Pancreas (tissue), 10 donors: ENCODE measurements at regions not wholly inside any gene's neighbourhood (a gene's known extent, or its start where the extent isn't known, plus 50 kb on each side); places are given as distances from the start of the nearest gene placed in this dataset.

ENCODE experiments used
- ATAC-seq, 4 donors: fragments of 200-7000 bp; cut with Tn5 transposase; one replicate each; pipeline versions ENCODE4 v1.8.0 to v1.9.1; 2020; ENCODE audit warnings: mild to moderate bottlenecking in 4 of 4, moderate library complexity in 4 of 4
- DNase-seq, 6 donors: peaks; one replicate each; pipeline ENCODE4 v3.0.0-alpha.2; 2020
- FAIRE-seq: peaks from 2 replicates; lab custom pipeline; 2012; peaks lifted over from hg19 to GRCh38; lab: Jason Lieb, UNC
- H3K27ac ChIP-seq, 4 donors: fragments of 200-600 bp; sonication (generic); 1 replicate in 3 of 4; 2 replicates in 1 of 4; pipeline versions ENCODE4 v1.5.0 to v1.8.0; 2020
- H3K27me3 ChIP-seq, 4 donors: fragments of 200-600 bp; one replicate each; pipeline ENCODE4 v1.8.0; 2021
- H3K36me3 ChIP-seq, 3 donors: fragments of 200-600 bp; sonication (generic) in 1 of 3; one replicate each; pipeline versions ENCODE4 v1.5.0 to v1.8.0; 2020 to 2021
- H3K4me1 ChIP-seq, 3 donors: fragments of 200-600 bp; one replicate each; pipeline ENCODE4 v1.8.0; 2021
- H3K4me3 ChIP-seq, 4 donors: fragments of 200-600 bp; sonication (generic) in 2 of 4; one replicate each; pipeline versions ENCODE4 v1.5.0 to v1.8.0; 2020 to 2021
- H3K9me3 ChIP-seq, 4 donors: fragments of 200-600 bp; one replicate each; pipeline ENCODE4 v1.8.0; 2021
- CTCF ChIP-seq, 4 donors: fragments of 200-600 bp; sonication (generic) in 3 of 4; IDR thresholded peaks; one replicate each; pipeline versions ENCODE4 v1.5.0 to v1.8.0; 2021; ENCODE audit warnings: antibody characterized with exemption in 4 of 4
- WGBS, 2 donors: extraction: QIAGEN DNeasy Blood & Tissue Kit; methylation state at CpG; one replicate each; pipeline ENCODE4 v1.1.7; 2013; 5-methylcytosine and 5-hydroxymethylcytosine counted together
- intact Hi-C, 3 donors: fragments of 100-400 bp; cut with DNase I; formaldehyde crosslinking; loops; one replicate each; pipeline versions ENCODE4 v1.11.1 to v1.14.2; 2022
- donor health status: healthy with polysubstance abuse.
- donor health status: DM: no; HTN: no; CAD: no; lungs with moderate emphysema.
- donor health status: DM: no; HTN: no; CAD: no.
- donor health status: control.
- donor health status: control.
- donor health status: Bipolar disorder and iron deficiency.
- donor health status: DM: yes; HTN: yes; CAD: no.
- donor health status: DM: no; HTN: no; CAD: no.
- donor health status: DM: no; HTN: no; CAD: no.
- donor health status: DM: yes; HTN: yes; CAD: no.

GRCh38 chr16:66014221-66014620 is 352.3 kb upstream of the CDH5 start:
- no peaks in the 10 kb centered on the region for H3K4me1 ChIP-seq
- no peak for TF ChIP-seq CTCF (IDR thresholded peaks at IDR 0.05)
- H3K27ac ChIP-seq: no peak overlapping the region
- H3K9me3 ChIP-seq: no peaks in the 10 kb centered on the region
- no peaks in the 10 kb centered on the region for H3K36me3 ChIP-seq
- ATAC-seq (no peak), FAIRE-seq (no peak), DNase-seq (no peak)
- WGBS, 2 donors: 39 to 63% methylated on average over 2 of the region's 2 CpGs
- H3K27me3 ChIP-seq: no peaks in the 10 kb centered on the region
- H3K4me3 ChIP-seq: no peak overlapping the region
- intact Hi-C loops: no loop called here

DNA sequence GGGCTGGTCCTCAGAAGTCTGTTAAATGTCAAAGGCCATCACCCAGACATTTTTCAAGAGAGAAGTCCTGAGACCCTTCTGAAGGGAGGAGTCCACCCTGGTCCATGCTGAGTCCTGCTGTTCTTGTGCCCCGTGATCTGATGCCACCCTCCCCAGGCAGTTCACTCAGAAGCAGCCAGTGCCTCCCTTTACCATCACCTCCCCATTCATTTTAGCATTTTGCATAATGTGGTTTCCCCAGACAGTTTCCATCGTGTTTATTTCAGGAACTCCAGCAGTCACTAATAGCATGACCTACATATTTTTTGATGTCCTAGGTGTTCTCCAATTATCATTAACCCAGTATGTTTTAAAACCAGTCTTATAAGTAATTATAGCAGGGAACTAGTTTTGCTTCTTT is 353.0 kb upstream of the CDH5 start:
- Histone ChIP-seq H3K4me3 (no peak overlapping the region), H3K9me3 (no peaks in the 10 kb centered on the region), H3K27me3 (no peaks in the 10 kb centered on the region), H3K36me3 (no peaks in the 10 kb centered on the region), H3K27ac (no peak overlapping the region), H3K4me1 (no peaks in the 10 kb centered on the region)
- intact Hi-C loops: no loop called here
- no peak for ATAC-seq
- TF ChIP-seq CTCF (IDR thresholded peaks at IDR 0.05): no peak
- 41 to 56% methylated on average over 2 of the region's 2 CpGs for WGBS, 2 donors
- no peak for FAIRE-seq
- DNase-seq: no peak

DNA sequence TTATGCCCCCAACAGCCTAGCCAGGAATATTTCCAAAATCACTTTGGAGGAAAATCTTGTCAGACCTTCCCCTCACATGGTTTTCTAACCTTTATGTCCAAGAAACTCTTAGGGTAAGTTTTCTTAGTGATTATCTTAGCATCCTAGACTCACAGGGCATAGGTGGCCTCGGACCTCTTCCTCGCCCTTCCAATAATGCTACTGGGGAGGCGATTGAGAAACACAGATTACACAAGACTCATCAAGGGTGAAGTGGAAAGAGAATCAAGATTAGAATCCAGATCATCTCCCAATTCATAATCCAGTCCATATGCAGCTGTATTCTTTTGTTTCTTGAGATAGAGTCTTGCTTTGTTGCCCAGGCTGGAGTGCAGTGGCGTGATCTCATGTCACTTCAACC is 358.4 kb upstream of the CDH5 start:
- Histone ChIP-seq H3K9me3 (no peaks in the 10 kb centered on the region), H3K27me3 (no peaks in the 10 kb centered on the region), H3K4me3 (no peak overlapping the region), H3K27ac (no peak overlapping the region), H3K36me3 (no peaks in the 10 kb centered on the region), H3K4me1 (no peaks in the 10 kb centered on the region)
- FAIRE-seq (no peak), DNase-seq (no peak), ATAC-seq (no peak)
- 63 to 78% methylated on average over 4 of the region's 4 CpGs for WGBS, 2 donors
- TF ChIP-seq CTCF (IDR thresholded peaks at IDR 0.05): no peak
- intact Hi-C loops: no loop called here

GRCh38 chr16:66007717-66008116 is 358.8 kb upstream of the CDH5 start:
- DNase-seq: no peak
- Histone ChIP-seq H3K36me3 (no peaks in the 10 kb centered on the region), H3K4me3 (no peak overlapping the region), H3K27ac (no peak overlapping the region), H3K27me3 (no peaks in the 10 kb centered on the region), H3K9me3 (no peaks in the 10 kb centered on the region), H3K4me1 (no peaks in the 10 kb centered on the region)
- no peak for TF ChIP-seq CTCF (IDR thresholded peaks at IDR 0.05)
- FAIRE-seq: no peak
- ATAC-seq: no peak
- intact Hi-C loops: no loop called here
- WGBS, 2 donors: 34 to 35% methylated on average over 6 of the region's 6 CpGs

GRCh38 chr16:66006485-66006884 is 360.0 kb upstream of the CDH5 start:
- Histone ChIP-seq H3K9me3 (no peaks in the 10 kb centered on the region), H3K27ac (no peak overlapping the region), H3K36me3 (no peaks in the 10 kb centered on the region), H3K4me1 (no peaks in the 10 kb centered on the region), H3K4me3 (no peak overlapping the region), H3K27me3 (no peaks in the 10 kb centered on the region)
- intact Hi-C loops: no loop called here
- 53 to 66% methylated on average over 9 of the region's 9 CpGs for WGBS, 2 donors
- DNase-seq (no peak), FAIRE-seq (no peak), ATAC-seq (no peak)
- no peak for TF ChIP-seq CTCF (IDR thresholded peaks at IDR 0.05)
